H1 (cell line): ENCODE measurements at regions not wholly inside any gene's neighbourhood (a gene's known extent, or its start where the extent isn't known, plus 50 kb on each side); places are given as distances from the start of the nearest gene placed in this dataset.

ENCODE experiments used
- CTCF ChIA-PET: fragments of 300-600 bp; sonication (Branson Sonifier 250); formaldehyde crosslinking; loops from one replicate; lab custom pipeline; 2021; ENCODE audit not compliant: partially characterized antibody; lab: Charles Lee
- POLR2A ChIA-PET: fragments of 300-600 bp; sonication (Branson Sonifier 250); formaldehyde crosslinking; loops from one replicate; lab custom pipeline; 2021; ENCODE audit warnings: inconsistent platforms; ENCODE audit not compliant: partially characterized antibody; lab: Charles Lee
- DNase-seq, 2 experiments: peaks; one replicate each; pipeline versions ENCODE4 v3.0.0 to v3.0.0-alpha.2; 2010 to 2022; ENCODE audit warnings: low spot score in 2 of 2, low read depth in 1 of 2, mixed read lengths in 1 of 2
- FAIRE-seq: peaks from 2 replicates; lab custom pipeline; 2011; peaks lifted over from hg19 to GRCh38; lab: Jason Lieb, UNC
- H2AFZ ChIP-seq: 2 replicates; pipeline ENCODE4 v1.8.1; 2012; ENCODE audit warnings: low read length, inconsistent platforms
- H2AK5ac ChIP-seq: 2 replicates; pipeline ENCODE4 v1.6.1; 2013; ENCODE audit warnings: low read depth, low read length
- H2BK120ac ChIP-seq: replicated peaks from 2 replicates; pipeline ENCODE3; 2013; ENCODE audit warnings: low read depth, low read length, inconsistent platforms
- H2BK12ac ChIP-seq: 2 replicates; pipeline ENCODE4 v1.6.1; 2013; ENCODE audit warnings: low read depth, low read length
- H2BK15ac ChIP-seq: 2 replicates; pipeline ENCODE4 v1.6.1; 2013; ENCODE audit warnings: low read length
- H2BK20ac ChIP-seq: 2 replicates; pipeline ENCODE4 v1.6.1; 2013; ENCODE audit warnings: low read length
- H2BK5ac ChIP-seq: 2 replicates; pipeline ENCODE4 v1.6.1; 2013; ENCODE audit warnings: low read depth, low read length
- H3K14ac ChIP-seq: 2 replicates; pipeline ENCODE4 v1.6.1; 2013; ENCODE audit warnings: inconsistent platforms; ENCODE audit not compliant: insufficient read length
- H3K18ac ChIP-seq: 2 replicates; pipeline ENCODE4 v1.6.1; 2013; ENCODE audit warnings: low read length; ENCODE audit errors: extremely low read depth
- H3K23ac ChIP-seq: 2 replicates; pipeline ENCODE4 v1.6.1; 2013; ENCODE audit warnings: inconsistent platforms; ENCODE audit not compliant: insufficient read length
- H3K23me2 ChIP-seq: 2 replicates; pipeline ENCODE4 v1.6.1; 2013; ENCODE audit warnings: low read depth, low read length
- H3K27ac ChIP-seq: 2 replicates; pipeline ENCODE4 v1.6.1; 2011; ENCODE audit warnings: low read depth, low read length, inconsistent platforms
- H3K27me3 ChIP-seq, 4 experiments: replicated peaks in 1 of 4; 1 replicate in 1 of 4; 2 replicates in 3 of 4; pipeline versions ENCODE4 v1.6.1 to v1.8.1; 2011 to 2013; ENCODE audit warnings: low read length in 3 of 4, mild to moderate bottlenecking in 3 of 4, inconsistent platforms in 2 of 4, mixed read lengths in 2 of 4, moderate library complexity in 1 of 4; ENCODE audit not compliant: control insufficient read depth in 3 of 4, insufficient read depth in 3 of 4; ENCODE audit errors: extremely low read depth in 1 of 4
- H3K36me3 ChIP-seq, 4 experiments: 2 replicates each; pipeline versions ENCODE4 v1.6.1 to v1.8.1; 2011 to 2013; ENCODE audit warnings: mild to moderate bottlenecking in 4 of 4, low read length in 3 of 4, moderate library complexity in 2 of 4, control low read depth in 1 of 4, inconsistent platforms in 1 of 4; ENCODE audit not compliant: insufficient read depth in 4 of 4, control insufficient read depth in 2 of 4
- H3K4ac ChIP-seq: replicated peaks from 2 replicates; pipeline ENCODE3; 2013; ENCODE audit warnings: low read length, low read depth, mixed read lengths, inconsistent platforms; ENCODE audit not compliant: insufficient read length
- H3K4me1 ChIP-seq, 4 experiments: replicated peaks in 1 of 4; 1 replicate in 1 of 4; 2 replicates in 3 of 4; pipeline versions ENCODE4 v1.6.1 to v1.8.1; 2011 to 2013; ENCODE audit warnings: low read length in 3 of 4, inconsistent platforms in 2 of 4, mixed read lengths in 1 of 4; ENCODE audit not compliant: insufficient read depth in 4 of 4, control insufficient read depth in 3 of 4
- H3K4me2 ChIP-seq, 2 experiments: 2 replicates each; pipeline versions ENCODE4 v1.6.1 to v1.8.1; 2011 to 2013; ENCODE audit warnings: low read depth in 2 of 2, low read length in 2 of 2, control low read depth in 1 of 2, inconsistent platforms in 1 of 2, mild to moderate bottlenecking in 1 of 2; ENCODE audit not compliant: insufficient read depth in 1 of 2
- H3K4me3 ChIP-seq, 4 experiments: fragments of 200-600, 300-600 bp in 1 of 4; sonication (generic), shearing (Covaris generic), sonication (Bioruptor Twin) in 1 of 4; 2 replicates each; pipeline versions ENCODE4 v1.5.1 to v1.8.1; 2011 to 2016; ENCODE audit warnings: low read length in 4 of 4, low read depth in 3 of 4, control low read depth in 2 of 4, inconsistent platforms in 2 of 4, mild to moderate bottlenecking in 2 of 4, mixed read lengths in 1 of 4, moderate library complexity in 1 of 4; ENCODE audit not compliant: insufficient read depth in 2 of 4; ENCODE audit errors: extremely low read depth in 1 of 4
- H3K56ac ChIP-seq: replicated peaks from 2 replicates; pipeline ENCODE3; 2013; ENCODE audit warnings: low read depth, mild to moderate bottlenecking, mixed read lengths, low read length, inconsistent platforms; ENCODE audit not compliant: insufficient read length
- H3K79me1 ChIP-seq: 2 replicates; pipeline ENCODE4 v1.6.1; 2013; ENCODE audit warnings: low read depth, low read length, control low read depth
- H3K79me2 ChIP-seq, 2 experiments: 2 replicates each; pipeline versions ENCODE4 v1.6.1 to v1.8.1; 2012 to 2013; ENCODE audit warnings: low read length in 2 of 2, mild to moderate bottlenecking in 2 of 2, inconsistent platforms in 1 of 2; ENCODE audit not compliant: insufficient read depth in 2 of 2, control insufficient read depth in 1 of 2
- H3K9ac ChIP-seq, 4 experiments: replicated peaks in 1 of 4; 1 replicate in 1 of 4; 2 replicates in 3 of 4; pipeline versions ENCODE4 v1.6.1 to v1.8.1; 2011 to 2013; ENCODE audit warnings: low read depth in 3 of 4, low read length in 3 of 4, control low read depth in 2 of 4, mild to moderate bottlenecking in 2 of 4, moderate library complexity in 2 of 4, inconsistent platforms in 1 of 4; ENCODE audit errors: extremely low read depth in 1 of 4
- H3K9me3 ChIP-seq, 2 experiments: 2 replicates each; pipeline versions ENCODE4 v1.6.1 to v1.8.1; 2012 to 2013; ENCODE audit warnings: mild to moderate bottlenecking in 2 of 2, moderate library complexity in 2 of 2, control low read depth in 1 of 2, inconsistent platforms in 1 of 2, low read depth in 1 of 2, low read length in 1 of 2, mixed read lengths in 1 of 2; ENCODE audit not compliant: insufficient read depth in 2 of 2
- H4K20me1 ChIP-seq, 2 experiments: replicated peaks in 1 of 2; 2 replicates each; pipeline versions ENCODE3 to v1.8.1; 2011 to 2013; ENCODE audit warnings: inconsistent platforms in 2 of 2, low read length in 2 of 2, mild to moderate bottlenecking in 1 of 2; ENCODE audit not compliant: insufficient read depth in 2 of 2, control insufficient read depth in 1 of 2
- H4K5ac ChIP-seq: 2 replicates; pipeline ENCODE4 v1.6.1; 2013; ENCODE audit warnings: low read length, low read depth, mixed read lengths, inconsistent platforms; ENCODE audit not compliant: insufficient read length
- H4K8ac ChIP-seq: 2 replicates; pipeline ENCODE4 v1.8.0; 2013; ENCODE audit warnings: mild to moderate bottlenecking, moderate library complexity, low read length, inconsistent platforms; ENCODE audit not compliant: insufficient read depth; ENCODE audit errors: extremely low read depth
- H4K91ac ChIP-seq: replicated peaks from 2 replicates; pipeline ENCODE3; 2013; ENCODE audit warnings: low read length, mixed read lengths, inconsistent platforms; ENCODE audit not compliant: insufficient read length
- NRF1 ChIP-seq: IDR thresholded peaks from 2 replicates; pipeline ENCODE4 v1.6.1; 2011; ENCODE audit warnings: mild to moderate bottlenecking, low read depth, low read length, improper control_type of control experiment
- RAD21 ChIP-seq, 2 experiments: IDR thresholded peaks in 1 of 2; conservative IDR thresholded peaks in 1 of 2; 2 replicates each; pipeline ENCODE4 v1.6.1; 2011; ENCODE audit warnings: low read depth in 2 of 2, low read length in 2 of 2, improper control_type of control experiment in 1 of 2, inconsistent platforms in 1 of 2, mild to moderate bottlenecking in 1 of 2, moderate library complexity in 1 of 2
- WGBS, 2 experiments: shearing (Covaris generic) in 1 of 2; methylation state at CpG; one replicate each; pipeline versions ENCODE4 v1.1.6 to v1.1.7; 2013 to 2015; ENCODE audit warnings: low lambda C conversion rate in 2 of 2, mixed read lengths in 2 of 2, inconsistent platforms in 1 of 2, low coverage in 1 of 2, missing lambda C conversion rate in 1 of 2; ENCODE audit not compliant: insufficient replicate concordance in 2 of 2, insufficient coverage in 1 of 2, insufficient read length in 1 of 2; ENCODE audit errors: extremely low coverage in 1 of 2, missing lambda C conversion rate in 1 of 2; 5-methylcytosine and 5-hydroxymethylcytosine counted together
- TF ChIP-seq, protein P1 (sequence below), 3 experiments: IDR thresholded peaks; 1 replicate in 2 of 3; 2 replicates in 1 of 3; pipeline versions ENCODE4 v1.5.1 to v1.6.1; 2011; ENCODE audit warnings: low read length in 3 of 3, mild to moderate bottlenecking in 3 of 3, inconsistent platforms in 2 of 3, low read depth in 1 of 3, moderate library complexity in 1 of 3; ENCODE audit not compliant: insufficient read depth in 1 of 3; ENCODE audit errors: control extremely low read depth in 1 of 3

- no peak overlapping the region for H3K23ac ChIP-seq
- no peak overlapping the region for H3K9ac ChIP-seq
- H3K4ac ChIP-seq = no peak overlapping the region
- no peak overlapping the region for H4K91ac ChIP-seq
- H3K4me3 ChIP-seq = no peak overlapping the region
- ChIA-PET CTCF (interaction anchor here (0.6 kb wide), 1 partner anchor 1791 kb away, joined by 3 read pairs; no protein-coding TSS in a partner anchor), POLR2A (no interaction called here)
- H3K36me3 ChIP-seq = no peaks in the 10 kb centered on the region
- no peak overlapping the region for H3K14ac ChIP-seq
- H3K79me1 ChIP-seq = no peaks in the 10 kb centered on the region
- no peak overlapping the region for H2BK20ac ChIP-seq
- FAIRE-seq = no peak
- no peaks in the 10 kb centered on the region for H3K23me2 ChIP-seq
- H3K9me3 ChIP-seq = no peaks in the 10 kb centered on the region
- H2BK12ac ChIP-seq = no peak overlapping the region
- peaks cover 0 to 3% (median 0%) of the 10 kb centered on the region in 4 experiments; a peak in 2 of 7 replicates for H3K4me1 ChIP-seq
- H2AK5ac ChIP-seq = no peak overlapping the region
- H3K18ac ChIP-seq = no peak overlapping the region
- no peak overlapping the region for H2BK5ac ChIP-seq
- WGBS, 2 experiments = 85% methylated on average over 4 of the region's 4 CpGs; no CpG with 5 or more reads in 1 of the 2 experiments
- H2AFZ ChIP-seq = no peak overlapping the region
- H3K27me3 ChIP-seq = no peaks in the 10 kb centered on the region
- H3K79me2 ChIP-seq = no peaks in the 10 kb centered on the region
- DNase-seq = no peak
- no peak overlapping the region for H3K56ac ChIP-seq
- no peak overlapping the region for H2BK15ac ChIP-seq
- no peak overlapping the region for H3K27ac ChIP-seq
- H4K5ac ChIP-seq = no peak overlapping the region
- TF ChIP-seq RAD21 (IDR thresholded peaks at IDR 0.05 in 1 of 2, conservative IDR thresholded peaks at IDR 0.05 in 1 of 2; ENCODE audit: low read depth in 2 of 2, low read length in 2 of 2) (peak; percentile 74 to 82), NRF1 (no peak)
- TF ChIP-seq, protein P1, sequence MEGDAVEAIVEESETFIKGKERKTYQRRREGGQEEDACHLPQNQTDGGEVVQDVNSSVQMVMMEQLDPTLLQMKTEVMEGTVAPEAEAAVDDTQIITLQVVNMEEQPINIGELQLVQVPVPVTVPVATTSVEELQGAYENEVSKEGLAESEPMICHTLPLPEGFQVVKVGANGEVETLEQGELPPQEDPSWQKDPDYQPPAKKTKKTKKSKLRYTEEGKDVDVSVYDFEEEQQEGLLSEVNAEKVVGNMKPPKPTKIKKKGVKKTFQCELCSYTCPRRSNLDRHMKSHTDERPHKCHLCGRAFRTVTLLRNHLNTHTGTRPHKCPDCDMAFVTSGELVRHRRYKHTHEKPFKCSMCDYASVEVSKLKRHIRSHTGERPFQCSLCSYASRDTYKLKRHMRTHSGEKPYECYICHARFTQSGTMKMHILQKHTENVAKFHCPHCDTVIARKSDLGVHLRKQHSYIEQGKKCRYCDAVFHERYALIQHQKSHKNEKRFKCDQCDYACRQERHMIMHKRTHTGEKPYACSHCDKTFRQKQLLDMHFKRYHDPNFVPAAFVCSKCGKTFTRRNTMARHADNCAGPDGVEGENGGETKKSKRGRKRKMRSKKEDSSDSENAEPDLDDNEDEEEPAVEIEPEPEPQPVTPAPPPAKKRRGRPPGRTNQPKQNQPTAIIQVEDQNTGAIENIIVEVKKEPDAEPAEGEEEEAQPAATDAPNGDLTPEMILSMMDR (IDR thresholded peaks at IDR 0.05; ENCODE audit: control extremely low read depth in 1 of 3, insufficient read depth in 1 of 3, low read depth in 1 of 3, low read length in 3 of 3) = peak; percentile 41 to 68 (median 64); a peak in 3 of 4 replicates
- no peaks in the 10 kb centered on the region for H4K20me1 ChIP-seq
- no peak overlapping the region for H2BK120ac ChIP-seq
- H4K8ac ChIP-seq = no peak overlapping the region
- no peak overlapping the region for H3K4me2 ChIP-seq
Measured at GRCh38 chr2:97355887-97356286, 233.8 kb downstream of the ANKRD36B start.
